ENCODE measurements at regions not wholly inside any gene's neighbourhood (a gene's known extent, or its start where the extent isn't known, plus 50 kb on each side); places are given as distances from the start of the nearest gene placed in this dataset.
"Not testable (repeated sequence)": the region's sequence is repeated elsewhere in the genome, so short reads cannot be mapped to it uniquely, and the experiment has no call there.

DNA sequence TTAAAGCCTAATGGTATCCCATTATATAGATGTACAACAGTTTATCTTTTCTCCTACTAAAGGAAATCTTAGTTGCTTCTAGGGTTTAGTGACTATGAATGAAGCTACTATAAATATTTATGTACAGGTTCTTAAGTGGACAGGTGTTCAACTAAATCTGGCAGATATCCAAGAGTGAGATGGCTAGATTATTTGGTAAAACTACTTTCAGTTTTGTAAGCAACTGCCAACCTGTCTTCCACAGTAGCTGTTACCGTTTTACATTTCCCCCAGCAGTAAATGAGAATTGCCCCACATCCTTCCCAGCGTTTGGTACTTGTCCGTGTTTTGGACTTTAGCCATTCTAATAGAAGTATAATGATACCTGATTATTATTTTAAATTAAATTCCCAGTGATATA lies 144.9 kb upstream of the MAGI2 start:
- TF ChIP-seq, protein P1, sequence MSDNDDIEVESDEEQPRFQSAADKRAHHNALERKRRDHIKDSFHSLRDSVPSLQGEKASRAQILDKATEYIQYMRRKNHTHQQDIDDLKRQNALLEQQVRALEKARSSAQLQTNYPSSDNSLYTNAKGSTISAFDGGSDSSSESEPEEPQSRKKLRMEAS (IDR thresholded peaks at IDR 0.05; ENCODE audit: low read depth, low read length): no peak
- TF ChIP-seq, protein P2, sequence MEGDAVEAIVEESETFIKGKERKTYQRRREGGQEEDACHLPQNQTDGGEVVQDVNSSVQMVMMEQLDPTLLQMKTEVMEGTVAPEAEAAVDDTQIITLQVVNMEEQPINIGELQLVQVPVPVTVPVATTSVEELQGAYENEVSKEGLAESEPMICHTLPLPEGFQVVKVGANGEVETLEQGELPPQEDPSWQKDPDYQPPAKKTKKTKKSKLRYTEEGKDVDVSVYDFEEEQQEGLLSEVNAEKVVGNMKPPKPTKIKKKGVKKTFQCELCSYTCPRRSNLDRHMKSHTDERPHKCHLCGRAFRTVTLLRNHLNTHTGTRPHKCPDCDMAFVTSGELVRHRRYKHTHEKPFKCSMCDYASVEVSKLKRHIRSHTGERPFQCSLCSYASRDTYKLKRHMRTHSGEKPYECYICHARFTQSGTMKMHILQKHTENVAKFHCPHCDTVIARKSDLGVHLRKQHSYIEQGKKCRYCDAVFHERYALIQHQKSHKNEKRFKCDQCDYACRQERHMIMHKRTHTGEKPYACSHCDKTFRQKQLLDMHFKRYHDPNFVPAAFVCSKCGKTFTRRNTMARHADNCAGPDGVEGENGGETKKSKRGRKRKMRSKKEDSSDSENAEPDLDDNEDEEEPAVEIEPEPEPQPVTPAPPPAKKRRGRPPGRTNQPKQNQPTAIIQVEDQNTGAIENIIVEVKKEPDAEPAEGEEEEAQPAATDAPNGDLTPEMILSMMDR (IDR thresholded peaks at IDR 0.05; ENCODE audit: low read depth, low read length): no peak
- no peak for TF ChIP-seq POLR2A (IDR thresholded peaks at IDR 0.05; ENCODE audit: extremely low read depth, insufficient read length)
- no peak for TF ChIP-seq MYC (IDR thresholded peaks at IDR 0.05; ENCODE audit: low read depth, low read length)
- no peak overlapping the region for H3K4me3 ChIP-seq (ENCODE audit: low read depth, low read length)
- DNase-seq (ENCODE audit: low read depth): no peak

DNA sequence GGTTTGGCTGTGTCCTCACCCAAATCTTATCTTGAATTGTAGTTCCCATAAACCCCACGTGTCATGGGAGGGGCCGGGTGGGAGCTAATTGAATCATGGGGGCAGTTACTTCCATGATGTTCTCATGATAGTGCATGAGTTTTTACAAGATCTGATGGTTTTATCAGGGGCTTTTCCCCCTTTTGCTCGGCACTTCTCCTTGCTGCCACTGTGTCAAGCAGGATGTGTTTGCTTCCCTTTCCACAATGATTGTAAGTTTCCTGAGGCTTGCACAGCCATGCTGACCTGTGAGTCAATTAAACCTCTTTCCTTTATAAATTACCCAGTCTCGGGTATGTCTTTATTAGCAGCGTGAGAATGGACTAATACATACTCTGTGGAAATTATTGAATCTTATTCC lies 141.2 kb upstream of the MAGI2 start:
- not testable (repeated sequence) for DNase-seq (ENCODE audit: low read depth); H3K4me3 ChIP-seq (ENCODE audit: low read depth, low read length)

DNA sequence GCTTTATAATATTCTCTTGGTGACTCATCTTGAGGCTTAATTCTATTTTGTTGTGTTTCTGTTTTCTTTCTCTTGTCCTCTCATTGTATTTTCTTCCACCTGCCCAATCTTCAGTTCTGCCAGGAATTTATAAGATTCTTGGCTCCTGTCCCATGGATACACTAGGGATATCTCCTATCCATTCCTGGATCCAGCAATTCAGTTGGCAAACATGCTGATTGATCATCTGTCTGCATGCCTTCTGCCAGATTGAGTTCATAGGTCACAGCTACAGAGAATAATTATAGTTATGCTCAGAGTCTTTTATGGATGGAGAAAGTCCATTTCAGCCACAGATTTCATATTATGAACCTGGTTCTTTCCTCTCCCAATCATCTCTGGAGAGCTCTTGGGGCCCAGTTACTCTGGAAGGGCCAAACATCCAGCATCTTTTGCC lies 140.4 kb upstream of the MAGI2 start:
- no peak for DNase-seq (ENCODE audit: low read depth)
- no peak overlapping the region for H3K4me3 ChIP-seq (ENCODE audit: low read depth, low read length)
- TF ChIP-seq POLR2A (IDR thresholded peaks at IDR 0.05; ENCODE audit: extremely low read depth, insufficient read length) (no peak), MYC (IDR thresholded peaks at IDR 0.05; ENCODE audit: low read depth, low read length) (no peak)
- TF ChIP-seq, protein P1 (IDR thresholded peaks at IDR 0.05; ENCODE audit: low read depth, low read length): no peak
- TF ChIP-seq, protein P2 (IDR thresholded peaks at IDR 0.05; ENCODE audit: low read depth, low read length): no peak

DNA sequence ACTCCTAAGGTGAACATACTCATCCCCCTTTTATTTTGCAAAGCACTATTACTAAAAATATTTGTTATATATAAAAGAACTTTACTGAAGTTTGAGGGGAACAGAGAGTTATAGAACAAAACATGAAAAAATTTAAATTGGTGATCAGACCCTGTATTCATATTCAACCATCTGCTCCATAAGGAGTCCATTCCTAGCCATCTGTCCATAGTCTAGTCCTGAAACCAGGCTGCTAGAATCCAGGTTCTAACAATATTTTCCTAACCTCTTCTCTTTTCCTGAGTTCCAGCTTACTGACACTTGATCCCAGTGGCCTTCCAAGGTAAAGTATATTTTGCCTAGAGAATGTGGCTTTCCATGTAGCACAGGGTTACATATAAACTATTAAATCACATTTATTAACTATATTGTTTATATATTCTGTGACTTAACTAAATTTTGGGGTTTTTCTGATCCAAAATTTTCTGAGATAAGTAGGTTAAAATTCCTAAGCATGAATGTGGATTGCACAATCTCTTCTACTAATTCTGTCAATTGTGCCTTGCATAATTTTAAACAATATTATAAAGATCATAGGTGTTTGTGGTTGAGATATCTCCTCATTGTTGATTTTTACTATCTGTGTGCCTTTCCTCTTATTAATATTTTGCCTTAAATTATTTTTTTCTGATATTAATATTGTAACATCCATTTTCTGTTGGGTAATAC lies 137.6 kb upstream of the MAGI2 start:
- no peak for DNase-seq (ENCODE audit: low read depth)

DNA sequence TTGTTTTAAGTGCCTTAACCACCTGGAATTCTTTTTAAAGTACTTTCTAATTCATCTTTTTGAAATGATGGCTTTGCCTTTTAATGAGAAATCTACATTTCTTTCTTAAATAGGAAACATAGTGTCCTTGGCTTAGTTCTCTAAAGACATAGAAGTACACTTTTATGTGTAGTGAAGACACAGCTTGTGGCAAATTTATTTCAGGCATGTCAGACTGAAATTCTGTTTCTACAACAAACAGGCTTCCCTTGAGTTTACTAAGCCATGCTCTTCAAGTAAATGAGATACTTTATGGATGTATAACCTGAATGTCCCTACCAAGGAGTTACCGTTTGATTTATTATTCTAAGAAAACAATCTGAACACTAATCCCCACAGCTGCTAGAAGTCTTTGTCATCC lies 136.9 kb upstream of the MAGI2 start:
- TF ChIP-seq, protein P2 (IDR thresholded peaks at IDR 0.05; ENCODE audit: low read depth, low read length): no peak
- no peak for TF ChIP-seq MYC (IDR thresholded peaks at IDR 0.05; ENCODE audit: low read depth, low read length)
- TF ChIP-seq, protein P1 (IDR thresholded peaks at IDR 0.05; ENCODE audit: low read depth, low read length): no peak
- no peak for TF ChIP-seq POLR2A (IDR thresholded peaks at IDR 0.05; ENCODE audit: extremely low read depth, insufficient read length)
- no peak overlapping the region for H3K4me3 ChIP-seq (ENCODE audit: low read depth, low read length)
- DNase-seq (ENCODE audit: low read depth): no peak

More for the DNA sequence above, 137.6 kb upstream of the MAGI2 start:
- no peak for TF ChIP-seq MYC (IDR thresholded peaks at IDR 0.05; ENCODE audit: low read depth, low read length)
- TF ChIP-seq, protein P2 (IDR thresholded peaks at IDR 0.05; ENCODE audit: low read depth, low read length): no peak
- TF ChIP-seq POLR2A (IDR thresholded peaks at IDR 0.05; ENCODE audit: extremely low read depth, insufficient read length): no peak
- TF ChIP-seq, protein P1 (IDR thresholded peaks at IDR 0.05; ENCODE audit: low read depth, low read length): no peak
- H3K4me3 ChIP-seq (ENCODE audit: low read depth, low read length): no peak overlapping the region

DNA sequence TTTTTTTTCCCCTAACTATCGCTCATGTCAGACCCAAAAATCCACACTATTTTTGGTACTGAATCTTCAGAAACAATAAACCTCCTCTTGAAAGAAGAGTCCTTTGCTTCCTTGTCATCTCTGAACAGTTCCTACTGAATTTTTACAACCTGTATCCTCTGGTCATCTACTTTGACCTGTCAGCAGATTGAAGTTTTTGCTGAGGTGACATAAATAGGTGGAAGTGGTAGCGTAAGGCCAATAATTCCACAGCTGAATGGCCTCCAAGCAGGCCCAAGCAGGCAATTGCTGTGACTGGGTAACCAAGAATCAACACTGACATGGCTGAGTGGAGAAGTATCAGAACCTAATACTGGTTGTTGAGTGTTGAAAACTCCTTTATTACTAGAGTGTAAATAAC lies 117.4 kb upstream of the MAGI2 start:
- no peak overlapping the region for H3K4me3 ChIP-seq (ENCODE audit: low read depth, low read length)
- no peak for TF ChIP-seq MYC (IDR thresholded peaks at IDR 0.05; ENCODE audit: low read depth, low read length)
- DNase-seq (ENCODE audit: low read depth): no peak

All from NB4 (cell line).